ENCODE measurements at regions not wholly inside any gene's neighbourhood (a gene's known extent, or its start where the extent isn't known, plus 50 kb on each side); places are given as distances from the start of the nearest gene placed in this dataset.

DNA sequence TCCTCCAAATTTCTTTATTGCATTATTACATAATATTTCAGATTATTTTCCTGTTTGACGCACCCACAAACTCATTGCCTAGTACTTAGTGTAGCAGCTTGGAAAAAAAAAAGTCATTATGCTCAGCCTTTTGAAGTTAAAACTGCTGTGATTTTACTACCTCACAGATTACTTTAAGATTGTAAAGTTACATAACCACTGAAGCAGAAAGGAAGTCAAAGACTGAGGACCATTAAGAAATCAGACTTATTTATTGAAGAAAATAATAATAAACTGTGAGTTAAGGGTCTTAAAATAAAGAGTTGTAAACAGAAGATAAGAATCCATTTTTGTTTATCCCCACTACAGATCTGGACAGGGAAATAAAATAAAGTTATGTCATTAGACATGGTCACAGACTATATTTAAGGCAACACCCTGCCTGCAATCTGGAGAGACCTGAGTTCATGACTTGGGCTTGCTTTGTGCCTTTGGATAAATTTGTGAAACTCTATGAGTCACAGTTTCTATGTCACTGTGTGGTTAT is 212.1 kb upstream of the ROBO2 start:
- no peaks in the 10 kb centered on the region for H3K36me3 ChIP-seq (ENCODE audit: control insufficient read depth in 2 of 3, insufficient read depth in 3 of 3, low read length in 3 of 3)
- TF ChIP-seq, protein P1, sequence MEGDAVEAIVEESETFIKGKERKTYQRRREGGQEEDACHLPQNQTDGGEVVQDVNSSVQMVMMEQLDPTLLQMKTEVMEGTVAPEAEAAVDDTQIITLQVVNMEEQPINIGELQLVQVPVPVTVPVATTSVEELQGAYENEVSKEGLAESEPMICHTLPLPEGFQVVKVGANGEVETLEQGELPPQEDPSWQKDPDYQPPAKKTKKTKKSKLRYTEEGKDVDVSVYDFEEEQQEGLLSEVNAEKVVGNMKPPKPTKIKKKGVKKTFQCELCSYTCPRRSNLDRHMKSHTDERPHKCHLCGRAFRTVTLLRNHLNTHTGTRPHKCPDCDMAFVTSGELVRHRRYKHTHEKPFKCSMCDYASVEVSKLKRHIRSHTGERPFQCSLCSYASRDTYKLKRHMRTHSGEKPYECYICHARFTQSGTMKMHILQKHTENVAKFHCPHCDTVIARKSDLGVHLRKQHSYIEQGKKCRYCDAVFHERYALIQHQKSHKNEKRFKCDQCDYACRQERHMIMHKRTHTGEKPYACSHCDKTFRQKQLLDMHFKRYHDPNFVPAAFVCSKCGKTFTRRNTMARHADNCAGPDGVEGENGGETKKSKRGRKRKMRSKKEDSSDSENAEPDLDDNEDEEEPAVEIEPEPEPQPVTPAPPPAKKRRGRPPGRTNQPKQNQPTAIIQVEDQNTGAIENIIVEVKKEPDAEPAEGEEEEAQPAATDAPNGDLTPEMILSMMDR (IDR thresholded peaks at IDR 0.05; ENCODE audit: borderline replicate concordance, extremely low read depth, insufficient read depth) = no peak
- FAIRE-seq = peak; percentile 23
- H3K27ac ChIP-seq (ENCODE audit: low read depth in 2 of 2, low read length in 2 of 2) = no peak overlapping the region
- DNase-seq = peak in 3 of 5 donors; percentile 11 to 82 (median 79)
- H3K27me3 ChIP-seq (ENCODE audit: control insufficient read depth, insufficient read depth, low read length) = no peaks in the 10 kb centered on the region
- no peak overlapping the region for H3K9ac ChIP-seq (ENCODE audit: low read length in 3 of 3)
- no peak overlapping the region for H3K4me3 ChIP-seq (ENCODE audit: low read length in 3 of 3)
- H3K4me1 ChIP-seq (ENCODE audit: control insufficient read depth in 2 of 3, insufficient read depth in 2 of 3, low read depth in 1 of 3, low read length in 3 of 3) = peaks cover 0 to 3% (median 0%) of the 10 kb centered on the region in 3 donors
- intact Hi-C loops (cut with DNase I) = no loop called here
- no peaks in the 10 kb centered on the region for H3K9me3 ChIP-seq (ENCODE audit: control insufficient read depth in 2 of 3, insufficient read depth in 1 of 3, low read length in 3 of 3)

- Histone ChIP-seq H3K36me3 (ENCODE audit: control insufficient read depth in 2 of 3, insufficient read depth in 3 of 3, low read length in 3 of 3) (no peaks in the 10 kb centered on the region), H3K9ac (ENCODE audit: low read length in 3 of 3) (no peak overlapping the region), H3K9me3 (ENCODE audit: control insufficient read depth in 2 of 3, insufficient read depth in 1 of 3, low read length in 3 of 3) (peaks cover 0 to 5% (median 3%) of the 10 kb centered on the region in 3 donors), H3K4me3 (ENCODE audit: low read length in 3 of 3) (no peak overlapping the region), H3K4me1 (ENCODE audit: control insufficient read depth in 2 of 3, insufficient read depth in 2 of 3, low read depth in 1 of 3, low read length in 3 of 3) (no peaks in the 10 kb centered on the region), H3K27me3 (ENCODE audit: control insufficient read depth, insufficient read depth, low read length) (no peaks in the 10 kb centered on the region), H3K27ac (ENCODE audit: low read depth in 2 of 2, low read length in 2 of 2) (no peak overlapping the region)
- FAIRE-seq = no peak
- DNase-seq = no peak
- TF ChIP-seq, protein P1 (IDR thresholded peaks at IDR 0.05; ENCODE audit: borderline replicate concordance, extremely low read depth, insufficient read depth) = no peak
- intact Hi-C loops (cut with DNase I) = no loop called here
Observed at GRCh38 chr3:76834657-76835056, 205.2 kb upstream of the ROBO2 start.

- DNase-seq = peak in 3 of 5 donors; percentile 14 to 68 (median 36)
- no peak overlapping the region for H3K27ac ChIP-seq (ENCODE audit: low read depth in 2 of 2, low read length in 2 of 2)
- no peak for FAIRE-seq
- no peaks in the 10 kb centered on the region for H3K27me3 ChIP-seq (ENCODE audit: control insufficient read depth, insufficient read depth, low read length)
- H3K4me3 ChIP-seq (ENCODE audit: low read length in 3 of 3) = no peak overlapping the region
- no peaks in the 10 kb centered on the region for H3K4me1 ChIP-seq (ENCODE audit: control insufficient read depth in 2 of 3, insufficient read depth in 2 of 3, low read depth in 1 of 3, low read length in 3 of 3)
- TF ChIP-seq, protein P1 (IDR thresholded peaks at IDR 0.05; ENCODE audit: borderline replicate concordance, extremely low read depth, insufficient read depth) = no peak
- no peaks in the 10 kb centered on the region for H3K36me3 ChIP-seq (ENCODE audit: control insufficient read depth in 2 of 3, insufficient read depth in 3 of 3, low read length in 3 of 3)
- no peak overlapping the region for H3K9ac ChIP-seq (ENCODE audit: low read length in 3 of 3)
- intact Hi-C loops (cut with DNase I) = no loop called here
- H3K9me3 ChIP-seq (ENCODE audit: control insufficient read depth in 2 of 3, insufficient read depth in 1 of 3, low read length in 3 of 3) = peaks cover 0 to 5% (median 3%) of the 10 kb centered on the region in 3 donors
Observed at GRCh38 chr3:76841747-76842146, 198.2 kb upstream of the ROBO2 start.

- Histone ChIP-seq H3K27ac (ENCODE audit: low read depth in 2 of 2, low read length in 2 of 2) (no peak overlapping the region), H3K36me3 (ENCODE audit: control insufficient read depth in 2 of 3, insufficient read depth in 3 of 3, low read length in 3 of 3) (no peaks in the 10 kb centered on the region), H3K4me1 (ENCODE audit: control insufficient read depth in 2 of 3, insufficient read depth in 2 of 3, low read depth in 1 of 3, low read length in 3 of 3) (no peaks in the 10 kb centered on the region), H3K4me3 (ENCODE audit: low read length in 3 of 3) (no peak overlapping the region), H3K27me3 (ENCODE audit: control insufficient read depth, insufficient read depth, low read length) (no peaks in the 10 kb centered on the region), H3K9me3 (ENCODE audit: control insufficient read depth in 2 of 3, insufficient read depth in 1 of 3, low read length in 3 of 3) (peaks cover 0 to 5% (median 3%) of the 10 kb centered on the region in 3 donors), H3K9ac (ENCODE audit: low read length in 3 of 3) (no peak overlapping the region)
- TF ChIP-seq, protein P1 (IDR thresholded peaks at IDR 0.05; ENCODE audit: borderline replicate concordance, extremely low read depth, insufficient read depth) = no peak
- intact Hi-C loops (cut with DNase I) = no loop called here
- DNase-seq (peak in 2 of 5 donors; percentile 28 to 60), FAIRE-seq (no peak)
Observed at GRCh38 chr3:76842216-76842615, 197.7 kb upstream of the ROBO2 start.
